NCI-H1694 (cell line): ENCODE measurements at regions not wholly inside any gene's neighbourhood (a gene's known extent, or its start where the extent isn't known, plus 50 kb on each side); places are given as distances from the start of the nearest gene placed in this dataset.

Source experiments
- DNase-seq: peaks from one replicate; lab custom pipeline; 2025; lab: John Stamatoyannopoulos, UW

DNA sequence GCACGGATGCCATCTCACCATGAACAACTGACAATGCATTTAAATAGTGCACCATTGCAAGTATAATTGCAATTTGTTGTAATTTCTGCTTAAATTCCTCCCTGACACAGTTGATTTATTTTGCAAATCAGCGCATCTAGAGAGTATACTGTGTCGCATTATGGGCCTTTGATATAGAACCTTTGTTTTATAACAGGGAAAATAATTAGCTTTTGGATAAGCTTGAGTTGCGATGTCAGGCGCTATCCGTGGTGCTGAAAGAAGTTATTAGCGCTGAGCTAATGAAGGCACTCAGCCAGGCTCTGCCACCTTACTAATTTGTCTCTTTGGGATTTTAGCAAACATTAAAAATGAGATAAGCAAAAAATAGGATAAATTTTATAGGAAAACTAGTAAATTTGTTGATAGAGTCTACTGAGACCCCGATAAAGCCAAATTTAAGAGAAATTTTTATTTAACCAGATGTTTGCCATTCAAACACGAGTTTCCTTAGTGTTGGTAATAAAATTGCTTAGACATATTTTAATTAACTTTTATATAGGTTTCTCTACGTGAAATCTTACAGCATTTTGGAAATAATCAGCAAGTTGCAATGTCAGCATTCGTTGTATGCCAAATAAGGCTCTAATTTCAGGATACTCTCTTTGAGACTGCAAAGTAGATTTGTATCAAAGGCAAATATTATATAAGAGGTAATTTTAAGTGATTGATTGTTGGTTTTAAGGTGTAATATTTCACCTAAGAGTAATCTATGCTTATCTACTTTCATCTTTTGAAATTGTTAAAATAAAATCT is 355.5 kb downstream of the TLR4 start:
- DNase-seq, result no peak

DNA sequence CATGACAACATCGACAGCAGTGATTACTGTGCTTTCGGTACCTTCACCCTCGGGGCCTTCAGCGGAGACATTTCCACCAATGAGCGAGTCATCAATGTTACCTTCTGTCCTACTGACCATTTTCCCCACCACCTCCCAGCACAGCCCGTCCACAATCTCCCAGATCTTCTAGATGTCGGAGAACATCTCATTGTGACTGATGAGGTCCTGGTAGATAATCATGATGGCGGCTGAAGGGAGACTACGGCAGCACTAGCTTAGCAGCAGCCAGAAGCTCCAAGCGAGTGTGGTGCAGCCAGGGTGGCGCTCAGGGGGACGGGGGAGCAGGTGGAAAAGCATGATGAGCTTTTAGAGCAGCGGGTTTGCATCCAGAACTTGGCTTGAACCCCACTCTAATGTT is 379.0 kb downstream of the TLR4 start:
- no peak for DNase-seq

DNA sequence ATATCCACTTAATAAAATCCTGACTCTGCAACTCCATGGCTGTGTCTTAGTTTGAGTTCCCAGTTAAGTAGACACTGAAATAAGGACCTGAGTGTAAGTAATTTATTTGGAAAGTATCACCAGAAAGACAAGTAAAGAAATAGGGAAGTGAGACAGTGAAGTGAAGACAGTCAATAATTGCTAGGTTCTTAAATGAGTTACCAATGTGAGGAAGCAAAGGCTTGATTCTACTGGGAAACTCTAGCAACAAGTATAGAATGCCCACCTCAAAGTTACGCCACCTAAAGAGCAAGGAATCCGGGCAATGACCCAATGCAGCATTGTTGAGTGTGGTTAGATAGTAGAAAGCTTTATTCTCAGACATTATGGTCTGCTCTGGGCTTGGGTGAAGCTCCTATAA is 383.9 kb downstream of the TLR4 start:
- DNase-seq, result no peak

GRCh38 chr9:118091226-118091625 is 387.0 kb downstream of the TLR4 start:
- DNase-seq, result no peak

DNA sequence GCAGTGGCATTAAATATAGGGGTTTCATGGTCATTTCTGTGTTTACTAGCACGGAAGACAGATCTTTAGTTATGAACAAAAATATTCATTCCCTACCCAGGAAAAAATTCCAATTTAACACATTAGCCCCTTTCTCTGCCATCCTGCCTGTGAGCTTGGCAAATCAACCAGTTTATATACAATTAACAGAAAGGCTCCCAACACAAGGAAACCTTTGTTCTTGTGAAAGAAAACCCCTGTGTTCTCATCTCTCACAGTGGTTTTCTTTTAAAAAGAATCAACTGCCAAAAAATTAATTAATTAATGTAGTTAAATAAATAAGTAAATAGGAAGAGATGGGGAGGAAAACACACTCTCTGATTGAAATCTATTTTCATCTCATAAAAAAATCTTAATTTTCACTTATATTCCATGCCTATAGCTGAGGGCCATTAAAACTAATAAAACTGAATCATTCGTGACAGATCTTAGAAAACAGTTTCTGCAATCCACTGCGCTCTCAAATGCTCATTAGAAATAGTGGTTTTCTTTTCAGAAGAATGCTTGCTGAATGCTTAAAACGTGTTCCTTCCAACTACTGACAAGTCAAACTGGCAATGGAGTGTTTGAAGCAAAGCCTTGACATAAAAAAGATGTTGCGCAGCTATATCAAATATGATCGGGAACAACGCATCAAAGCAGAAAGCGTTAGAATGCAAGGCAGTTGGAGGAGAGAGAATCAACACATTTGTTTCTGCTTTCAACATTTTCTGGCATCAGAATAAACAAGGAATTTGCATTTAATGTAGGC is 387.7 kb downstream of the TLR4 start:
- no peak for DNase-seq

DNA sequence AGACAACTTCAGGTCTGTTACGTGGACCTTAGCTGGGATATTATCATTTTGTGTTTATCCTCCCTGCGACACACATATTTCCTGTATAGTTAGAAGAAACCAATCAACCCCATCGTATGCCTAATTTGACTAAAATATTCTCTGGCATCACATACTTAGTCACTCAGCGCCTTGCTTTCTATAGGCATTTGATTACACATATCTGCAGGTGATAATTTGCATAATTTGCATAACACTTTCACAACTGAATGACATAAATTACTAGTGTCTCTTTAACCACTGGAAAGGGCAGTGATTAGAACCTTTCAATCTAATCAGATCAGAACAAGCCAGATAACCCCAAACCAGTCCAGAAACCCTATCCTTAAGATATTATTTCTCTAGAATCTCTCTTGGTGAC is 390.2 kb downstream of the TLR4 start:
- DNase-seq, result no peak

DNA sequence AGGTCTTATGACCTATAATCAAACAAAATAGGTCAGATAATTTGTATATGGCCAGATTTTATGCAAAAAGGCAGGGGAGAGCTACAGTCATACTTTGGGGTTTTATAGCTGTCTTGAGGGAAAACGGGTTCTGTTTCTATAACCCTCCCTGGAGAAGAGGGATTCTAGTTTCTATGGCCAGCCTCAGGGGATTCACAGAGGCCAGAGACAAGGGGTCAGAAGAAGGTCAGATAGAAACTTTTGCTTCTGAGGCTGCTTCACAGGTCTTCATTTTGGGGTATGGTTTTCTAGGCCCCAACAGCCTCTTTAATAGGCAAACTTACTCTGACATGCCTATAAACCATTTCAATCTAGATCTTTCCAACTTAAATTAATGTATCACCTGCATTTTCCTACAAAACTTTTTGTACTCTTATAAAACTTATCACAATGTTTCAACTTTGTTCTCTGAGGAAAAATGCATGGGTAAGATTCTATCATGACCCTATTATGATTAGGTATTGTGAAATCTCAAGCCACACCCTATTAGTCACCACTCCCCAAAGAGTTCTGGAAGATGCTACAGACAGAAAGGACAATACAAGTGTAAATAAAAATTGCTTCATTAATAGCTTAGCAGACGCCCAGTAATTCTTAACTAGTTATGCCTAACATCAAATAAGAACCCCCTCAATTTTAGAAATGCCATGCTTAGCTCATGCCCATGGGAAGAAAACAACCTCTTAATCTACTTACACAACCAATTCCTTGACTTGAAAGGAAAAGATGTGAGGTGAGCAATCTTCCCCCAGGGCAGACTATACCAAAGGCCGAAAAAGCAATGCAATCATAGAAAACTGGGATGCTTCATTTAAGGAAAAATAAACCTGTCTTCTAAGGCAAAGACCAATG is 396.6 kb downstream of the TLR4 start:
- no peak for DNase-seq

DNA sequence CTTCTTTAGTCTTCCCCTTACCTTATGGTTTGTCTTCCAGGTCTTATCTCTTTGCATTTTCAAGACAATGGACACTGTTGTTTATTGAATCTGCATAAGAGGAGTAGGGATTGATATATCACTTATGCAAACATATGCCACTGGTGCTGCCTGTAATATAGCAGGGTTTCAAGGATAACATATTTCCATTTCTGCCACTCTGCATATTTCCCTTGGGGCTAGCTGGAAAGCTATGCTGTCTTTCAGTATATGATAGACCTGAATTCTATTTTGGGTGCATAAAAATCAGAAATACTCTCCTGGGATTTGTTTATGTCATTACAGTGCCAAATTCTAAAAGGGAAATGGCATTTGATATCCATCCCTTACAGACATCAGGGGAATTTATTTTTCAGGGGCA is 400.2 kb downstream of the TLR4 start:
- no peak for DNase-seq

- no peak for DNase-seq
Observed at GRCh38 chr9:118108971-118109370, 404.8 kb downstream of the TLR4 start.

DNA sequence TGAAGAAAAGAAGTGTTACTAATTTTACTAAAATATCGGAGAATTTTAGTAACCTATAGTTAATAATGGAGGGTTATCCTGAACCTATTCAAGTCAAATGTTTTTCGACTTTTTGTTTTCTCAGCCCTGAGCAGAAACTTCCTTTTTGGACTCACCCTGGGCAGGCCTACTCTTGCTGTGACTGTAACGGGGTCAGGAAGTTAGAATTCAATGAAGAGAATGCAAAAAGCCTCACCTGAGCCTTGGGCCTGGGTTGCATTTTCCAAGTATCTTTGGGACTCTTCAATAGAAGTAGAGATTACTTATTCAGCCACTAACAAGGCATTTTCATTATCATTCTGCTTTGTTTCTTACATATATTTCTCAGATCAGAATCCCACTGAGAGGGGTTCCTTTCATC is 405.3 kb downstream of the TLR4 start:
- no peak for DNase-seq

- DNase-seq, result no peak
Observed at GRCh38 chr9:118121361-118121760, 417.2 kb downstream of the TLR4 start.

- no peak for DNase-seq
Observed at GRCh38 chr9:118128313-118128712, 424.1 kb downstream of the TLR4 start.

- DNase-seq, result no peak
Observed at GRCh38 chr9:118129541-118129940, 425.3 kb downstream of the TLR4 start.

GRCh38 chr9:118148990-118149389 is 444.8 kb downstream of the TLR4 start:
- no peak for DNase-seq

DNA sequence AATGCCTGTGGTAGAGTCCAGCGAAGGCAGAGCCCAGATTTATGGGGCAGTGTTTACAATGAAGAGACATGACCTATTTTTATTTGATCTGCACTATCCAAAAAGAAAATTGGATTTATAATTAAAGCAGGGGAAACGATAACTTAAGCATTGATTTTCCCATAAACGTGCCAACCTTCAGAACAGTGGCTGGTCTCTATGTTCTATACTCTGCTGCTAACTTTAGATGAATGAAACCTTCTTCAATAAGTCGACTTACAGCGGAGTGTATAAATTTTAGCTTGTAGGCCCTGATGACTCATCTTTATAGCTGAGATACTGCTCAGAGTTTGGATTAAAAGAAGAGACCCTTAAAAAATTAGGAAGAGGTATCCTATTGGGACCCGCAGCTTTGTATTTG is 452.6 kb downstream of the TLR4 start:
- no peak for DNase-seq

- no peak for DNase-seq
Observed at GRCh38 chr9:118162716-118163115, 458.5 kb downstream of the TLR4 start.

DNA sequence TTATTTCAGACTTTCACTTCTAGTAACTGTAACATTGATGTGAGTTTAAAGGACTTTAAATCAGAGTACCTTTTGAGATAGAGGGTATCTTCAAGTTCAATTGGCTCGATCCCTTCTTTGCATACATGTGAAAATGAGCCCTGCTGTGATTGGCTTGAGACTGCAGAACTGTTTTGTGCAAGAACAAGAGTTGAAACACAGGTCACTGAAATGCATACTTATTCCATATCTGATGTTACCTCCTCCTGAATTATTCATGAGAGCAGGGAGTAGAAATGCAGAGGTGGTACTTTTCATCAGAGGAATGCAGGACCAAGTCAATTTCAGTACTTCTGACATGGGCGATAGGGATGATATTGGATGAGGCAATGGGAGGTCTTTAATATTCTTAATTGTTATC is 459.5 kb downstream of the TLR4 start:
- DNase-seq, result no peak

- no peak for DNase-seq
Observed at GRCh38 chr9:118165451-118165850, 461.2 kb downstream of the TLR4 start.

DNA sequence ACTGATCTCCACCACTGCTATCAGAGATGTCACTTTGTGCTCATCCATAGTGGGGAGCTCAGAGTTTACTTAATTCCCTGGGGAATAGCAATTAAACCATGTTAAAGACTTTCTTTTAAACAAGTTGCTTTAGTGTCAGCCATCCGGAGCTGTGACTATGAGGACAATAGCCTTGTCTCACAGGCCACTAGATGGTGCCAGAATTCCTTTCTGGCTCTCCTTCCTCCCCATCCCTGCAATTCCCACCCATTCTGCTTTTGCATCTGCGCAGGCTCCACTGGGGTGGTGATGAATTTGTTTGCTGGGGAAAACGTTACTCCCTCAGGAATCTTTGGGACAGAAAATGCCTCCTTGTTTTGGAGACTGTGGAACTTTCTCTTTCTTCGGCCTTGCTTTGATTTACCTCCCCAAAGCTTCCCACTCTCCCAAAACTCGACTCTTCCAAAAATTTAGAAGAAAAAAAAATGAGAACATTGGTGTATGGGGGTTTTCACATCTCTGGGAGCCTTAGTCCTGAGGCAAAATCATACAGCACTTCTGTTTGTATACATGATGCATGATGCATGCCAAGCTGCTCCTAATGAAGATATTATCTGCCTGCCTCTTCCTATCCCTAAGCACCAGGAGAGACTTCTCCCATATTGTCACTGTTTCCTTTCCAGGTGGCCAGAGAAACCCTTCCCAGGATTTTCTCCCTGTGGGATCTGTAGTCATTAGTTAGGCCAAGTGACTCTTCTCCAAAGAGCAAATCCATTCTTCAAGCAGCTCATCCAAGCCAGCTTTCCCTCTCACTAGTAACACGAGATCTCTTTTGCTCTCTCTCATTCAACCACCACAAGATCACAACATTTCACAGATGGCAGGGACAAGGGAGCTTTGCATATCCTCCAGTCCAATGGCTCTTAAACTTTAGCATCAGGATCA is 466.1 kb downstream of the TLR4 start:
- DNase-seq, result peak; percentile 48

DNA sequence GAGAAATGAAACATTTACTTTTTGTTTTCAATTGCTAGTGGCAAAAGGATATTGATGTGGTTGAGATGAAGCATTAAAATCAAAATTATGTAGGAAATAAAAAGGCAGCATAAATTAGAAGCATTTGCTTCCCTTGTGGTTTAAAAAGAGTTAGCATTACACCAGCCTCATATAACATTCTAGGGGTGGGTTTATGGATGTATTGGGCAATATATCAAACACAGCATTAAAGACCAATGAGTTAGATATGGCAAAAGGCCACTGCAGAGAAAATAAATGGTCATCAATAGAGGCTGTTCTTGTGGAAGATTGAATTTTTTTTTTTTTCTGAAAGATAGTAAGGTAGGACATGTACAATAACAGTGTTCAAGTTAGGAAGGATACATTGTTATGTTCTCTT is 473.0 kb downstream of the TLR4 start:
- no peak for DNase-seq

- no peak for DNase-seq
Observed at GRCh38 chr9:118183576-118183975, 479.4 kb downstream of the TLR4 start.
